ENCODE measurements at regions not wholly inside any gene's neighbourhood (a gene's known extent, or its start where the extent isn't known, plus 50 kb on each side); places are given as distances from the start of the nearest gene placed in this dataset.

DNA sequence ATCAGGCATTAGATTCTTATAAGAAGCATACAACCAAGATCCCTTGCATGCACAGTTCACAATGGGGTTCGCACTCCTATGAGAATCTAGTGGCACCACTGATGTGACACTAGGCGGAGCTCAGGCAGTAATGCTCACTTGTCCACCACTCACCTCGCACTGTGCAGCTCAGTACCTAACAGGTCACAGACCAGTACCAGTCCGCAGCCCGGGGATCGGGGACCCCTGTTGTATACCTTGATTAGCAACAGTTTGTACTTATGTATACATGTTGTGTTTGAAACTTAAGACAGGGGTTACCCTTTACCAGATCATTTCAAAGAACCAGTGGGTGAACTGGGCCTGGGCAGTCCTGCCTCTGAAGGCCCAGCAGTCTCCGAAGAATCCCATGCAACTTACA is 103.7 kb downstream of the PMP22 start:
- Histone ChIP-seq H3K27ac (no peak overlapping the region), H3K9me3 (no peaks in the 10 kb centered on the region), H3K27me3 (no peaks in the 10 kb centered on the region), H3K4me1 (no peaks in the 10 kb centered on the region), H3K36me3 (no peaks in the 10 kb centered on the region), H3K4me3 (no peak overlapping the region)
- no peak for DNase-seq
- ATAC-seq: no peak
- TF ChIP-seq, protein P1, sequence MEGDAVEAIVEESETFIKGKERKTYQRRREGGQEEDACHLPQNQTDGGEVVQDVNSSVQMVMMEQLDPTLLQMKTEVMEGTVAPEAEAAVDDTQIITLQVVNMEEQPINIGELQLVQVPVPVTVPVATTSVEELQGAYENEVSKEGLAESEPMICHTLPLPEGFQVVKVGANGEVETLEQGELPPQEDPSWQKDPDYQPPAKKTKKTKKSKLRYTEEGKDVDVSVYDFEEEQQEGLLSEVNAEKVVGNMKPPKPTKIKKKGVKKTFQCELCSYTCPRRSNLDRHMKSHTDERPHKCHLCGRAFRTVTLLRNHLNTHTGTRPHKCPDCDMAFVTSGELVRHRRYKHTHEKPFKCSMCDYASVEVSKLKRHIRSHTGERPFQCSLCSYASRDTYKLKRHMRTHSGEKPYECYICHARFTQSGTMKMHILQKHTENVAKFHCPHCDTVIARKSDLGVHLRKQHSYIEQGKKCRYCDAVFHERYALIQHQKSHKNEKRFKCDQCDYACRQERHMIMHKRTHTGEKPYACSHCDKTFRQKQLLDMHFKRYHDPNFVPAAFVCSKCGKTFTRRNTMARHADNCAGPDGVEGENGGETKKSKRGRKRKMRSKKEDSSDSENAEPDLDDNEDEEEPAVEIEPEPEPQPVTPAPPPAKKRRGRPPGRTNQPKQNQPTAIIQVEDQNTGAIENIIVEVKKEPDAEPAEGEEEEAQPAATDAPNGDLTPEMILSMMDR (IDR thresholded peaks at IDR 0.05): no peak
- intact Hi-C loops (cut with DNase I): no loop called here

DNA sequence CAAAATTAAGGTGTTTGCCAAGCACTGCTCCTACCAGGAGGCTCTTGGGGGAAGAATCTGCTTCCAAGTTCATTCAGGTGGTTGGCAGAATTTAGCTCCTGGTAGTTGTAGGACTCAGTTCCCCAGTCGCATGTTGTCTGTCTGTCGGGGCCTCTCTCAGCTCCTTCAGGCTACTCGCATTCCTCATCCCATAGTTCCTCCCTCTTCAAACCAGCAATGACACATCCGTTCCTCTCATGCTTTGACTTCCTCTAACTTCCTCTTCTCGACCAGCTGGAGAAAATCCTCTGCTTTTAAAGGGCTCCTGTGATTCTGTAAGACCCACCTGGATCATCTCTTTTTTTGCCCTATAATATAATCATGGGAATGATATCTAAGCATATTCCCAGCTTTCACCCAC is 108.1 kb downstream of the PMP22 start:
- peak; percentile 50 for ATAC-seq
- intact Hi-C loops (cut with DNase I): no loop called here
- H3K36me3 ChIP-seq: no peaks in the 10 kb centered on the region
- no peak overlapping the region for H3K27ac ChIP-seq
- DNase-seq: no peak
- H3K4me1 ChIP-seq: no peaks in the 10 kb centered on the region
- H3K4me3 ChIP-seq: no peak overlapping the region
- TF ChIP-seq, protein P1 (IDR thresholded peaks at IDR 0.05): no peak
- H3K27me3 ChIP-seq: no peaks in the 10 kb centered on the region
- no peaks in the 10 kb centered on the region for H3K9me3 ChIP-seq

DNA sequence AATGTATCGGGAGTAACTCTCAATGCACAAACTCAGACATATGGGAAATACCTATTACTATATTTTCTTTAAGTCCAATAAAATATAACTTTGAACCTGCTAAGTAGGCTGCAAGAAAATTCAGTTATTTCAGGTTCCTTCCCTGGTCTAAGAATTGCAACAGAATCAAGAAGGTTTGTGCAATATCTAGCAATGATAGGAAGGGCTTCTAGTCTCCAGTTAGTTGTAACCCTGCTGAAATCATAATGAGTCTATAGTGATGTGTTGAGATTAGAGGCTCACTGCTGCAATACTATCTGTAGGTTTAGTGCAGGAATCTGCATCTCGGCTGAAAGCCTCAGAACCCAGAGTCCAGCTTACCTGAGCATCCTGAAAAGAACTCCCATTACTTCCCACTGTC is 110.5 kb downstream of the PMP22 start:
- H3K27ac ChIP-seq: no peak overlapping the region
- no peaks in the 10 kb centered on the region for H3K36me3 ChIP-seq
- no peaks in the 10 kb centered on the region for H3K4me1 ChIP-seq
- DNase-seq (no peak), ATAC-seq (no peak)
- H3K27me3 ChIP-seq: no peaks in the 10 kb centered on the region
- H3K9me3 ChIP-seq: no peaks in the 10 kb centered on the region
- TF ChIP-seq, protein P1 (IDR thresholded peaks at IDR 0.05): no peak
- no peak overlapping the region for H3K4me3 ChIP-seq
- intact Hi-C loops (cut with DNase I): no loop called here

DNA sequence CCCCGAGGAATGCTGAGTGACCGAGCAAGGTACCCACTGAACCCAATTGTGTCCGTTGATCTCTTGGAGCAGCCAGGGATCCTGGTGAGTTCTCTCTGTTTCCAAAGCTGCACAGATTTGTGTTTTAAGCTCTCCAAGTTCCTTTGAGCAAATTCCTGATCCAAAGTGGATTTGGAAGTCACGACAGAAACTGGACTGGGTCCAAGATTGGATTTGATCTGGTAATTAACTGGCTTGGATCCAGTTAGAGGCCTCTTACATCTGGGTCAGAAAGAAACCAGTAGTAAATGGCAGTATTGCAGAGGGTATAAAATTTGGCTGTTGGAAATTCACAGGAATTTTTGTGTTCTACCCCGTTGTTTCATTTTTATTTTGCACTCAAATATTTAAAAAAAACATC is 119.5 kb downstream of the PMP22 start:
- ATAC-seq (no peak), DNase-seq (no peak)
- no peaks in the 10 kb centered on the region for H3K27me3 ChIP-seq
- no peak overlapping the region for H3K4me3 ChIP-seq
- no peak overlapping the region for H3K27ac ChIP-seq
- no peaks in the 10 kb centered on the region for H3K4me1 ChIP-seq
- no peaks in the 10 kb centered on the region for H3K9me3 ChIP-seq
- intact Hi-C loops (cut with DNase I): no loop called here
- TF ChIP-seq, protein P1 (IDR thresholded peaks at IDR 0.05): no peak
- no peaks in the 10 kb centered on the region for H3K36me3 ChIP-seq

DNA sequence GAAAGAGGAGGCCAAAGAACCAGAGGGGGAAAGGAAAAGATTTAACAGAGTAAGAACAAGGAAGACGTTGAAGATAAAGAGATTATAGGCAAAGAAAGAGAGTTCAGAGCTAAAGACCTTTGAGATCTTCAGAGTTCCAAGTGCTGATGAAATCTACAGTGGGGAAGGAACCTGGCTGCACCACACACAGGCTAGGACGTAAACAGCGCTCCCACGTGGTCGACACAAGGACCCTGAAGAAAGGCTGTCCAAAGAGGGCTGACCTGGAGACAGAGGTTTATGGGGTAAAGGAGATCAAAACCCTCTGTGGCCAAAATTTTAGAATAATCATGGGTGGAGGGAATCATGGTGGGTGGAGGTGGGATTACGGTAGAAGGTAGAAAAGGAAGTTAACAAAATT is 121.6 kb downstream of the PMP22 start:
- Histone ChIP-seq H3K4me1 (no peaks in the 10 kb centered on the region), H3K4me3 (no peak overlapping the region), H3K27ac (no peak overlapping the region), H3K9me3 (no peaks in the 10 kb centered on the region), H3K36me3 (no peaks in the 10 kb centered on the region), H3K27me3 (no peaks in the 10 kb centered on the region)
- intact Hi-C loops (cut with DNase I): no loop called here
- ATAC-seq (no peak), DNase-seq (no peak)
- TF ChIP-seq, protein P1 (IDR thresholded peaks at IDR 0.05): no peak

DNA sequence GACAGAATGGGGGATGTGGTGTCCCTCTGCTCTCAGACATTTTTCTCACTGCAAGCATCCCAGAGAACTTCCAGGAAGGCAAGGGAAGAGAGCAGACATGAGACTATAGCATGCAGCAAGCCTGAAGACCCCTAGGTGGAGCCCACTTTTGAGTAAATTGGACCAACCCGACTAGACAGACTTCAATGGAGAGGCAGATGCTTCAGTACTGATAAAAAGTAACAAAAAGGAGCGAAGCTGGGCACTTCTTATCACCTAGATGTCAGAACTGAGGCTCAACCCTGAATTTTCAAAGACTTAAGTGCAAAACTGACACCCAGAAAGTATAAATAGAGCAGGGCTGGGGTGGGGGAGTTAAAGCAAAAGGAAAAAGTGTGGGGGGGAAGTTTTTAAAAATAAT is 130.8 kb downstream of the PMP22 start:
- no peaks in the 10 kb centered on the region for H3K36me3 ChIP-seq
- no peak overlapping the region for H3K4me3 ChIP-seq
- ATAC-seq: no peak
- intact Hi-C loops (cut with DNase I): no loop called here
- DNase-seq: no peak
- H3K27ac ChIP-seq: no peak overlapping the region
- no peaks in the 10 kb centered on the region for H3K9me3 ChIP-seq
- TF ChIP-seq, protein P1 (IDR thresholded peaks at IDR 0.05): no peak
- H3K27me3 ChIP-seq: no peaks in the 10 kb centered on the region
- no peaks in the 10 kb centered on the region for H3K4me1 ChIP-seq

Measured in upper lobe of right lung (tissue), 1 donor.